GM23338 (cell line): ENCODE measurements at regions not wholly inside any gene's neighbourhood (a gene's known extent, or its start where the extent isn't known, plus 50 kb on each side); places are given as distances from the start of the nearest gene placed in this dataset.

Experiments
- ATAC-seq: fragments of 200-7000 bp; cut with Tn5 transposase; 3 replicates; pipeline ENCODE4 v1.9.1; 2020
- DNase-seq: peaks from one replicate; pipeline ENCODE4 v3.0.0-alpha.2; 2015; ENCODE audit warnings: low spot score
- H2AFZ ChIP-seq: fragments of 200-600 bp; sonication (generic); 2 replicates; pipeline ENCODE4 v1.8.0; 2016; ENCODE audit warnings: antibody characterized with exemption, mild to moderate bottlenecking, moderate library complexity
- H3F3A ChIP-seq: fragments of 200-600 bp; sonication (generic); replicated peaks from 2 replicates; pipeline ENCODE4 v1.8.0; 2017; ENCODE audit warnings: antibody characterized with exemption, mixed run types, low read depth
- H3K27ac ChIP-seq: fragments of 200-600 bp; sonication (generic); 2 replicates; pipeline ENCODE4 v1.6.1; 2016; ENCODE audit warnings: low read depth
- H3K27me3 ChIP-seq: fragments of 200-600 bp; sonication (generic); 2 replicates; pipeline ENCODE4 v1.8.0; 2016; ENCODE audit warnings: mild to moderate bottlenecking, mixed run types, moderate library complexity; ENCODE audit not compliant: insufficient read depth
- H3K36me3 ChIP-seq: fragments of 200-600 bp; sonication (generic); 2 replicates; pipeline ENCODE4 v1.8.0; 2016; ENCODE audit warnings: mild to moderate bottlenecking; ENCODE audit not compliant: insufficient read depth
- H3K4me1 ChIP-seq: fragments of 200-600 bp; sonication (generic); 2 replicates; pipeline ENCODE4 v1.8.0; 2016; ENCODE audit warnings: mild to moderate bottlenecking, moderate library complexity; ENCODE audit not compliant: insufficient read depth
- H3K4me2 ChIP-seq: fragments of 200-600 bp; sonication (generic); 2 replicates; pipeline ENCODE4 v1.7.1; 2017; ENCODE audit warnings: mixed run types
- H3K4me3 ChIP-seq: fragments of 200-600 bp; sonication (generic); 2 replicates; pipeline ENCODE4 v1.6.1; 2016; ENCODE audit warnings: mixed run types
- H3K79me2 ChIP-seq: fragments of 200-600 bp; sonication (generic); replicated peaks from 2 replicates; pipeline ENCODE4 v1.8.0; 2017; ENCODE audit warnings: mild to moderate bottlenecking; ENCODE audit not compliant: insufficient read depth
- H3K9me2 ChIP-seq: fragments of 200-600 bp; sonication (generic); 2 replicates; pipeline ENCODE4 v1.8.0; 2017; ENCODE audit not compliant: insufficient read depth
- H4K20me1 ChIP-seq: fragments of 200-600 bp; sonication (generic); replicated peaks from 2 replicates; pipeline ENCODE4 v1.8.0; 2017; ENCODE audit warnings: mild to moderate bottlenecking; ENCODE audit not compliant: insufficient read depth
- H3K27ac Mint-ChIP-seq: 2 replicates; pipeline ENCODE4 v1.8.0; 2020; ENCODE audit warnings: inconsistent platforms, mild to moderate bottlenecking, moderate library complexity, mixed read lengths
- H3K27me3 Mint-ChIP-seq: 3 replicates; pipeline ENCODE4 v1.8.0; 2022; ENCODE audit warnings: low read depth, mild to moderate bottlenecking, moderate library complexity, mixed read lengths, inconsistent platforms; ENCODE audit not compliant: insufficient read depth, poor library complexity
- H3K36me3 Mint-ChIP-seq: 3 replicates; pipeline ENCODE4 v1.8.0; 2021; ENCODE audit warnings: low read depth, mild to moderate bottlenecking, inconsistent platforms, moderate library complexity, mixed read lengths
- H3K4me1 Mint-ChIP-seq: 3 replicates; pipeline ENCODE4 v1.8.0; 2020; ENCODE audit warnings: mild to moderate bottlenecking, inconsistent platforms, mixed read lengths
- H3K4me3 Mint-ChIP-seq: 3 replicates; pipeline ENCODE4 v1.8.0; 2021; ENCODE audit warnings: moderate library complexity, mild to moderate bottlenecking, inconsistent platforms, mixed read lengths
- H3K9me3 Mint-ChIP-seq: 3 replicates; pipeline ENCODE4 v1.8.0; 2020; ENCODE audit warnings: moderate library complexity, mild to moderate bottlenecking, inconsistent platforms, mixed read lengths
- EZH2 ChIP-seq: fragments of 200-600 bp; sonication (generic); IDR thresholded peaks from one replicate; pipeline ENCODE4 v1.8.0; 2017; ENCODE audit warnings: antibody characterized with exemption, mild to moderate bottlenecking, low read depth; ENCODE audit not compliant: unreplicated experiment
- EZH2phosphoT487 ChIP-seq: fragments of 200-600 bp; sonication (generic); IDR thresholded peaks from one replicate; pipeline ENCODE4 v1.8.1; 2018; ENCODE audit warnings: antibody characterized with exemption; ENCODE audit not compliant: unreplicated experiment
- JUNB ChIP-seq: IDR thresholded peaks from one replicate; pipeline ENCODE4 v1.6.1; 2016; ENCODE audit warnings: antibody characterized with exemption; ENCODE audit not compliant: unreplicated experiment
- NANOG ChIP-seq: IDR thresholded peaks from 2 replicates; pipeline ENCODE4 v1.6.1; 2016; ENCODE audit warnings: antibody characterized with exemption, borderline replicate concordance
- POLR2AphosphoS5 ChIP-seq: IDR thresholded peaks from 2 replicates; pipeline ENCODE4 v1.6.1; 2016; ENCODE audit warnings: antibody characterized with exemption, low read depth
- STAT1 ChIP-seq: IDR thresholded peaks from one replicate; pipeline ENCODE4 v1.6.1; 2016; ENCODE audit warnings: antibody characterized with exemption; ENCODE audit not compliant: unreplicated experiment
- TF ChIP-seq, protein P1 (sequence below): fragments of 250-450 bp; sonication (Bioruptor Pico); IDR thresholded peaks from 2 replicates; pipeline ENCODE4 v1.5.0; 2020; ENCODE audit warnings: mild to moderate bottlenecking, moderate library complexity
- TF ChIP-seq, protein P2 (sequence below): IDR thresholded peaks from 2 replicates; pipeline ENCODE4 v1.6.1; 2016; ENCODE audit warnings: antibody characterized with exemption
- TF ChIP-seq, protein P3 (sequence below): IDR thresholded peaks from one replicate; pipeline ENCODE4 v1.6.1; 2018; ENCODE audit warnings: antibody characterized with exemption; ENCODE audit not compliant: unreplicated experiment

DNA sequence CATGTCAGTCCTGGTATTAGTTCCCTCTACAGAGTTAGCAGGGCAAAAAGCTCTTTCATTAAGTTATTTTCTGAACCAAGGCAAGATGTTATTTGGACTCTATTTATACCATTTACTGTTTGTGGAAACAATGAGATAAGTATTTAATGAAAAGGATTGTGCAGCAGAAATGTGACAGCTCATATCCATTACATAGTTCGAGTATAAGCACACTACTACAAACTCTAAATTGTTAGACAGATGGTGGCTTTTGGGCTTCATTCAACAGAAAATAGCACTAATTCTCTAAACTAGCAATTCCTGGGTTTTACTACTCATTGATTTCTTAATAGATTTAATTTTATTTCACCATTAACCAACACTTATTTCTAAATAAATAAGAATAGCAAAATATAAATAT, 95.2 kb upstream of the ANK2 start (continued):
- TF ChIP-seq, protein P1, sequence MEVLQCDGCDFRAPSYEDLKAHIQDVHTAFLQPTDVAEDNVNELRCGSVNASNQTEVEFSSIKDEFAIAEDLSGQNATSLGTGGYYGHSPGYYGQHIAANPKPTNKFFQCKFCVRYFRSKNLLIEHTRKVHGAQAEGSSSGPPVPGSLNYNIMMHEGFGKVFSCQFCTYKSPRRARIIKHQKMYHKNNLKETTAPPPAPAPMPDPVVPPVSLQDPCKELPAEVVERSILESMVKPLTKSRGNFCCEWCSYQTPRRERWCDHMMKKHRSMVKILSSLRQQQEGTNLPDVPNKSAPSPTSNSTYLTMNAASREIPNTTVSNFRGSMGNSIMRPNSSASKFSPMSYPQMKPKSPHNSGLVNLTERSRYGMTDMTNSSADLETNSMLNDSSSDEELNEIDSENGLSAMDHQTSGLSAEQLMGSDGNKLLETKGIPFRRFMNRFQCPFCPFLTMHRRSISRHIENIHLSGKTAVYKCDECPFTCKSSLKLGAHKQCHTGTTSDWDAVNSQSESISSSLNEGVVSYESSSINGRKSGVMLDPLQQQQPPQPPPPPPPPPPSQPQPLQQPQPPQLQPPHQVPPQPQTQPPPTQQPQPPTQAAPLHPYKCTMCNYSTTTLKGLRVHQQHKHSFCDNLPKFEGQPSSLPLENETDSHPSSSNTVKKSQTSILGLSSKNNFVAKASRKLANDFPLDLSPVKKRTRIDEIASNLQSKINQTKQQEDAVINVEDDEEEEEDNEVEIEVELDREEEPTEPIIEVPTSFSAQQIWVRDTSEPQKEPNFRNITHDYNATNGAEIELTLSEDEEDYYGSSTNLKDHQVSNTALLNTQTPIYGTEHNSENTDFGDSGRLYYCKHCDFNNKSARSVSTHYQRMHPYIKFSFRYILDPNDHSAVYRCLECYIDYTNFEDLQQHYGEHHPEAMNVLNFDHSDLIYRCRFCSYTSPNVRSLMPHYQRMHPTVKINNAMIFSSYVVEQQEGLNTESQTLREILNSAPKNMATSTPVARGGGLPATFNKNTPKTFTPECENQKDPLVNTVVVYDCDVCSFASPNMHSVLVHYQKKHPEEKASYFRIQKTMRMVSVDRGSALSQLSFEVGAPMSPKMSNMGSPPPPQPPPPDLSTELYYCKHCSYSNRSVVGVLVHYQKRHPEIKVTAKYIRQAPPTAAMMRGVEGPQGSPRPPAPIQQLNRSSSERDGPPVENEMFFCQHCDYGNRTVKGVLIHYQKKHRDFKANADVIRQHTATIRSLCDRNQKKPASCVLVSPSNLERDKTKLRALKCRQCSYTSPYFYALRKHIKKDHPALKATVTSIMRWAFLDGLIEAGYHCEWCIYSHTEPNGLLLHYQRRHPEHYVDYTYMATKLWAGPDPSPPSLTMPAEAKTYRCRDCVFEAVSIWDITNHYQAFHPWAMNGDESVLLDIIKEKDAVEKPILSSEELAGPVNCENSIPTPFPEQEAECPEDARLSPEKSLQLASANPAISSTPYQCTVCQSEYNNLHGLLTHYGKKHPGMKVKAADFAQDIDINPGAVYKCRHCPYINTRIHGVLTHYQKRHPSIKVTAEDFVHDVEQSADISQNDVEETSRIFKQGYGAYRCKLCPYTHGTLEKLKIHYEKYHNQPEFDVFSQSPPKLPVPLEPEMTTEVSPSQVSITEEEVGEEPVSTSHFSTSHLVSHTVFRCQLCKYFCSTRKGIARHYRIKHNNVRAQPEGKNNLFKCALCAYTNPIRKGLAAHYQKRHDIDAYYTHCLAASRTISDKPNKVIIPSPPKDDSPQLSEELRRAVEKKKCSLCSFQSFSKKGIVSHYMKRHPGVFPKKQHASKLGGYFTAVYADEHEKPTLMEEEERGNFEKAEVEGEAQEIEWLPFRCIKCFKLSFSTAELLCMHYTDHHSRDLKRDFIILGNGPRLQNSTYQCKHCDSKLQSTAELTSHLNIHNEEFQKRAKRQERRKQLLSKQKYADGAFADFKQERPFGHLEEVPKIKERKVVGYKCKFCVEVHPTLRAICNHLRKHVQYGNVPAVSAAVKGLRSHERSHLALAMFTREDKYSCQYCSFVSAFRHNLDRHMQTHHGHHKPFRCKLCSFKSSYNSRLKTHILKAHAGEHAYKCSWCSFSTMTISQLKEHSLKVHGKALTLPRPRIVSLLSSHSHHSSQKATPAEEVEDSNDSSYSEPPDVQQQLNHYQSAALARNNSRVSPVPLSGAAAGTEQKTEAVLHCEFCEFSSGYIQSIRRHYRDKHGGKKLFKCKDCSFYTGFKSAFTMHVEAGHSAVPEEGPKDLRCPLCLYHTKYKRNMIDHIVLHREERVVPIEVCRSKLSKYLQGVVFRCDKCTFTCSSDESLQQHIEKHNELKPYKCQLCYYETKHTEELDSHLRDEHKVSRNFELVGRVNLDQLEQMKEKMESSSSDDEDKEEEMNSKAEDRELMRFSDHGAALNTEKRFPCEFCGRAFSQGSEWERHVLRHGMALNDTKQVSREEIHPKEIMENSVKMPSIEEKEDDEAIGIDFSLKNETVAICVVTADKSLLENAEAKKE: no peak
- no peak for TF ChIP-seq EZH2
- TF ChIP-seq POLR2AphosphoS5: no peak
- no peak for TF ChIP-seq NANOG
- TF ChIP-seq, protein P2, sequence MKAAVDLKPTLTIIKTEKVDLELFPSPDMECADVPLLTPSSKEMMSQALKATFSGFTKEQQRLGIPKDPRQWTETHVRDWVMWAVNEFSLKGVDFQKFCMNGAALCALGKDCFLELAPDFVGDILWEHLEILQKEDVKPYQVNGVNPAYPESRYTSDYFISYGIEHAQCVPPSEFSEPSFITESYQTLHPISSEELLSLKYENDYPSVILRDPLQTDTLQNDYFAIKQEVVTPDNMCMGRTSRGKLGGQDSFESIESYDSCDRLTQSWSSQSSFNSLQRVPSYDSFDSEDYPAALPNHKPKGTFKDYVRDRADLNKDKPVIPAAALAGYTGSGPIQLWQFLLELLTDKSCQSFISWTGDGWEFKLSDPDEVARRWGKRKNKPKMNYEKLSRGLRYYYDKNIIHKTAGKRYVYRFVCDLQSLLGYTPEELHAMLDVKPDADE: no peak

DNA sequence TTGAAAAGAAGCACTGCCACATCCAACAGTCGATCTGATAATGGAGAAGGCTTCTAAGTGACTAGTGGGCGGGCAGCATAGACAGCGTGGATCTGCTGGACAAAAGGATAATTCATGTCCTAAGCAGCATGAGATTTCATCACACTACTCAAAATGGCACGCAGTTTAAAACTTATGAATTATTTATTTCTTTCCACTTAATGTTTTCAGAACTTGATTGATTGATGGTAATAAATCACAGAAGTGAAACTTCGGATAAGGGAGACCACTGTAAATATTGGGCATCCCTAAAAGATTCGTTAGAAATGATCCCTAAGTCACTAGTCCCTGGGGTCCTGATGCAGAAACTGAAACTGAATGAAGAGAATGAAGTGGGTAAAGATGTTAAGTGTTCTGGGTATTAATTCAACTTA, 93.0 kb upstream of the ANK2 start:
- no peaks in the 10 kb centered on the region for H3F3A ChIP-seq
- Mint-ChIP-seq H3K9me3 (peaks cover 28% of the 10 kb centered on the region), H3K36me3 (peaks cover 27% of the 10 kb centered on the region), H3K4me1 (no peaks in the 10 kb centered on the region; the same call in 2 of the 3 replicates), H3K27ac (no peak overlapping the region; the same call in 1 of the 2 replicates), H3K27me3 (no peaks in the 10 kb centered on the region), H3K4me3 (no peak overlapping the region)
- H2AFZ ChIP-seq: no peak overlapping the region
- no peak for ATAC-seq
- DNase-seq: no peak
- no peak overlapping the region for H3K4me3 ChIP-seq
- H3K9me2 ChIP-seq: no peaks in the 10 kb centered on the region
- H4K20me1 ChIP-seq: no peaks in the 10 kb centered on the region
- H3K79me2 ChIP-seq: no peaks in the 10 kb centered on the region
- no peak overlapping the region for H3K27ac ChIP-seq
- H3K4me1 ChIP-seq: peaks cover 8% of the 10 kb centered on the region
- no peak overlapping the region for H3K4me2 ChIP-seq
- no peaks in the 10 kb centered on the region for H3K36me3 ChIP-seq
- no peaks in the 10 kb centered on the region for H3K27me3 ChIP-seq
- TF ChIP-seq EZH2phosphoT487: no peak
- TF ChIP-seq POLR2AphosphoS5: no peak
- no peak for TF ChIP-seq STAT1
- TF ChIP-seq, protein P3, sequence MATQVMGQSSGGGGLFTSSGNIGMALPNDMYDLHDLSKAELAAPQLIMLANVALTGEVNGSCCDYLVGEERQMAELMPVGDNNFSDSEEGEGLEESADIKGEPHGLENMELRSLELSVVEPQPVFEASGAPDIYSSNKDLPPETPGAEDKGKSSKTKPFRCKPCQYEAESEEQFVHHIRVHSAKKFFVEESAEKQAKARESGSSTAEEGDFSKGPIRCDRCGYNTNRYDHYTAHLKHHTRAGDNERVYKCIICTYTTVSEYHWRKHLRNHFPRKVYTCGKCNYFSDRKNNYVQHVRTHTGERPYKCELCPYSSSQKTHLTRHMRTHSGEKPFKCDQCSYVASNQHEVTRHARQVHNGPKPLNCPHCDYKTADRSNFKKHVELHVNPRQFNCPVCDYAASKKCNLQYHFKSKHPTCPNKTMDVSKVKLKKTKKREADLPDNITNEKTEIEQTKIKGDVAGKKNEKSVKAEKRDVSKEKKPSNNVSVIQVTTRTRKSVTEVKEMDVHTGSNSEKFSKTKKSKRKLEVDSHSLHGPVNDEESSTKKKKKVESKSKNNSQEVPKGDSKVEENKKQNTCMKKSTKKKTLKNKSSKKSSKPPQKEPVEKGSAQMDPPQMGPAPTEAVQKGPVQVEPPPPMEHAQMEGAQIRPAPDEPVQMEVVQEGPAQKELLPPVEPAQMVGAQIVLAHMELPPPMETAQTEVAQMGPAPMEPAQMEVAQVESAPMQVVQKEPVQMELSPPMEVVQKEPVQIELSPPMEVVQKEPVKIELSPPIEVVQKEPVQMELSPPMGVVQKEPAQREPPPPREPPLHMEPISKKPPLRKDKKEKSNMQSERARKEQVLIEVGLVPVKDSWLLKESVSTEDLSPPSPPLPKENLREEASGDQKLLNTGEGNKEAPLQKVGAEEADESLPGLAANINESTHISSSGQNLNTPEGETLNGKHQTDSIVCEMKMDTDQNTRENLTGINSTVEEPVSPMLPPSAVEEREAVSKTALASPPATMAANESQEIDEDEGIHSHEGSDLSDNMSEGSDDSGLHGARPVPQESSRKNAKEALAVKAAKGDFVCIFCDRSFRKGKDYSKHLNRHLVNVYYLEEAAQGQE: no peak
- TF ChIP-seq, protein P2: no peak
- no peak for TF ChIP-seq NANOG
- no peak for TF ChIP-seq EZH2
- TF ChIP-seq JUNB: no peak
